SH-SY5Y (cell line): ENCODE measurements at regions not wholly inside any gene's neighbourhood (a gene's known extent, or its start where the extent isn't known, plus 50 kb on each side); places are given as distances from the start of the nearest gene placed in this dataset.

ENCODE experiments used
- GATA2 ChIP-seq: IDR thresholded peaks from 2 replicates; pipeline ENCODE4 v1.6.1; 2011; ENCODE audit warnings: mild to moderate bottlenecking, low read depth, low read length
- GATA3 ChIP-seq: IDR thresholded peaks from 2 replicates; pipeline ENCODE4 v1.6.1; 2011; ENCODE audit warnings: low read depth, mild to moderate bottlenecking, low read length, moderate library complexity

- TF ChIP-seq GATA3: no peak
Observed at GRCh38 chr4:40681600-40681999, 51.9 kb upstream of the RBM47 start.

DNA sequence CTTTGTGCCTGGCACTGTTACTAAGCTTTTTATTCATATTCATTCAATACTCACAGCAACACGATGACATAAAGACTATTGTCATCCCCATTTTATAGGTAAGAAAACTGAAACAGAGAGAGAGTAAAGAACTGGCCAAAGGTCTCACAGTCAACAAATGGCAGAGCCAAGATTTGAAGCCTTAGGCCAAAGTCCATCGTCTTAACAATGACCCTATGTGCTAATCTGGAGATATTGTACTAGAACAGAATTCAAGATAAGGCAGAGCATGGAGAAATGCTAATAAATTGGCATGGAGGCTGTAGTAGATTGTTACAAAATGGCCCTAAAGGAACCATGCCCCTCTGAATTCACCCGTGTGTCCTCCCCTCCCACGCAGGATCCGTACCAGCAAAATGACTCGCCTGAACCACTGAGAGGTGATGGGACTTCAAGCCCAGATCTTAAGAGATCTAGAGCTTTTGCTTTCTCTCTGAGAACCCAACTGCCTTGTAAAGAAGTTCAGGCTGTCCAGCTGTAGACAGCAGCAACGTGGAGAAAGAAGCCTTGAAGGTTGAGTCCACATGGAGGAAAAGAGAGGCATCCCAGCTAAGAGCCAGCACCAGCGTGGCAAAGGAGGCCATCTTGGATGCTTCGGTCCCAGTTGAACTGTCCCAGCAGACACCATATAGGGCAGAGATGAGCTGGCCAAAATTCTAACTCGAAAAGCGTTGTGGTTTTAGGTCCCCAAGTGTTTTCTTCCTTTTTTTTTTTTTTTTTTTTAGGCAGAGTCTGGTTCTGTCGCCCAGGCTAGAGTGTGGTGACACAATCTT lies 52.8 kb upstream of the RBM47 start:
- TF ChIP-seq GATA2 (no peak), GATA3 (no peak)

- TF ChIP-seq GATA3 (no peak), GATA2 (no peak)
Observed at GRCh38 chr4:40684404-40684803, 54.7 kb upstream of the RBM47 start.

DNA sequence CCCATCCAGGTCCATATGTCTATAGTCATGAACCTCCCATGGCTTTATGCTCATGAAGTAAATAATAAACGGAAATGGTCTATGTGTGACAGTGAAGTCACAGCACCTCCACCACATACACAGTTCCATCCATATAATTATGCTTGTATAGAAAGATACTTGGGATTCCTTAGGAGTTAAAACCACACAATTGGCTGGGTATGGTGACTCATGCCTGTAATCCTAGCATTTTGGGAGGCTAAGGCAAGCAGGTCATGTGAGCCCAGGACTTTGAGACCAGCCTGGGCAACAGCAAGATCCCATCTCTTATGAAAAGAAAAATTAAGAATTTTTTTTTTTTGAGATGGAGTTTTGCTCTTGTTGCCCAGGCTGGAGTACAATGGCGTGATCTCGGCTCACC lies 55.6 kb upstream of the RBM47 start:
- TF ChIP-seq GATA2: no peak
- no peak for TF ChIP-seq GATA3

DNA sequence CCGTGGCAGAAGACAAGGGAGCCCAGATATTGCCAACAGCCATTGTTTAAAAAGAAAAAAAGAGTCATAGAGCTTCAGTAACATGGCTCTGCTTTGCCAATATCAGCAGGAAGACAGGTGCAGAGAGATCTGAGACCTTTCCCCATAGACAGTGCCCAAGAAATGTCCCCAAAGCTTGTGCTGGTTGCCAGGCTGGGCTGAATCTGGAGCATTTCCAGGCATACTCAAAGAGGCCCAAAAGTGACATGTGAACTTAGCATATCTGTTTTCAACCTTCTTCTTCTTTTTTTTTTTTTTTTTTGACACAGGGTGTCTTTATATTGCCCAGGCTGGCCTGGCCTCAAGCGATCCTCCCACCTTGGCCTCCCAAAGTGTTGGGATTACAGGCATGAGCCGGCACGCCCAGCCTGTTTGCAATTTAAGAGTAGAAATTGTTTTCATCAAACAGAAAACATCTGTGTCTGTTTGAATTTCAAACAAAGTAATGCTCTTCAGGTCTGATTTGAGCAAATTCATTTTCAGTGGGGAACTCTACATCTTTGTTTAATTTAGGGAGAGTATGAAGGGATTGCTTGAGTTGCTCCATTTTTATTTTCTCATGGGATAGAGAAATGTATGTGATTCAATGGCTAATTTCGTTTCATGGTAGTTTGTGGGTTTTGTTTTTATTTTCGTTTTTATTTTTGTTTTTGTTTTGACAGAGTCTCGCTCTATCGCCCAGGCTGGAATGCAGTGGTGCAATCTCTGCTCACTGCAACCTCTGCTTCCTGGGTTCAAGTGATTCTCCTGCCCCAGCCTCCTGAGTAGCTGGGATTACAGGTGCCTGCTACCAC lies 56.6 kb upstream of the RBM47 start:
- TF ChIP-seq GATA3: no peak
- TF ChIP-seq GATA2: no peak

GRCh38 chr4:40687676-40688389 lies 58.2 kb upstream of the RBM47 start:
- TF ChIP-seq GATA2 (no peak), GATA3 (no peak)

DNA sequence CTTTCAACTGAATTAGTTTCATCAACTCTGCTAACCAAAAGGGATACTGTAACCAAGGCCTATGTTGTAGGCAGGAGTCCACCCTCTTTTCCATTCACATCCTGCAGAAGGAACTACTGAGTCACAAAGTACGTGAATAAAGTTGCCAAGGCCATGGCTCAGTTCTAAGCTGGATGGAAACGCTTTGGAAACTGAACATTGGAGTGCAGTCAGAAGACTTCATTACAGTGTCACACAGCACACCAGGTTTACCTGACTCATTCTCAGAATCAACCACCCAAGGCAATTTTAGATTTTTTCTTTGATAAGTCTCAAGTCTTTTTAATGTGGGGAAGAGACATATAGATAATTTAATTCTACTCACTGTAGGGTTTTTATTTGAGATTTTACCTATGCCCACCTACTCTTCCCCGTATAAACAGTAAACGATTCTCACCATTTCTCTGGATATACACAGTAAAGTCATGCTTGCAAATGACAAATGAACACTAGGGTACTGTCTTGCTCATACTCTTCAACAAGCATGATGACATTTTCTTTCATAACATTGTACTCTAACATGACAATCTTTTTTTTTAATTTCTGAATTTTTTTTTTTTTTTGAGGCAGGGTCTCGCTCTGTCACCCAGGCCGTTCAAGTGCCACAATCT lies 58.9 kb upstream of the RBM47 start:
- no peak for TF ChIP-seq GATA3
- no peak for TF ChIP-seq GATA2

DNA sequence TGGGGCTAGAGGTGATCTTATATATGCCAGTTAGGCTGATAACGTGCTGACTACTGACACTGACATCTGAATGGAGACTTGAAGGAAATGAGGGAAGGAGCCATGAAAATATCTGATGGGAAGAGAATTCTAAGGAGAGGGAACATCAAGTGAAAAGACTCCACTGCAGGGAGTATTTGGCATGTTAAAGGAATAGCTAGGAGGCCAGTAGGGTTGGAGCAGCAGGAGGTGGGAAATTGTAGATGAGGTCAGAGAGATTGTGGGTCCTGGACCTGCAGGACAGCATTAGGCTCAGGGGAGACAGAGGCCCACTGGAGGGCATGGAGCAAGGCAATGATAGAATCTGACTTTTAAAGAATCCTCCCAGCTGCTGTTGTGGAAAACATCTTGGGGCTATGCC lies 55.8 kb upstream of the NSUN7 start:
- no peak for TF ChIP-seq GATA3
- TF ChIP-seq GATA2: no peak

DNA sequence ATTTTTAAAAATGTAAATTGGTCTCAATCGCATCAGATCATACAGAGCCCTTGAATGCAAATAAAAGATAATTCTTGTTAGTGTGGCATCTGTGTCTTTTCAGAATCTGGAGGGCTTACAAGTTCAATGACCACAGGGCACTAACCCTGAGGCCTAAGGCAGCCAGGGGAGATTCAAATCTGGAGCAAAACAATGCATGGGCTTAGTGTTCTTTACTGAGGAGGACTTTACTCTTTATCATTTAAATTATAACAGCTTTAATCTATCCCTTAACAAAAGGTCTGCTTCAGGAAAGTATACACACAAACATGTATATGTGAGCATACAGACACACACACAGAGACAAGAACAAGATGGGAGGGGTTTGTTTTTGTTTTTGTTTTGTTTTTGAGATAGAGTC lies 51.0 kb upstream of the NSUN7 start:
- TF ChIP-seq GATA2 (peak; percentile 40; the same call in 1 of the 2 replicates), GATA3 (no peak)

DNA sequence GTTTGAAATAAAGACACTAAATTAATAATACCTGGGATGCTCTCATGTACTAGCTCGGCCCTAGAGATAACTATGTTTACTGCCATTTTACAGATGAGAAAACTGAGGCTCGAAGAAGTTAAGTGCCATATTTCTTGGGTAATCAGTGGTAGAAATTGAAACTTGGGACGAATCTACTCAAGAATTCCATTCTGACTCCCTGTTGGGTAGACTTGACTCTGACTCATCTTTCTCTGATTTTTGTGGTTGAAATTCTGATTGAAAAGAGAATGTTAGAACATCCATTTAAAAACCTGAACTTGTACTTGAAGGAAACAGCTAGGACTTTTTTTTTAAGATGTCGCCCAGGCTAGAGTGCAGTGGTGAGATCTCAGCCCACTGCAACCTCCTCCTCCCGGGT lies 50.1 kb upstream of the NSUN7 start:
- TF ChIP-seq GATA3 (no peak), GATA2 (no peak)
